Stimulated activated CD4-positive, alpha-beta T cell treated with anti-CD3 and anti-CD28 coated beads, Interleukin-12 subunit alpha, Interleukin-12 subunit beta, amount 100 ng/mL, for 24 hours (primary cell): ENCODE measurements at regions not wholly inside any gene's neighbourhood (a gene's known extent, or its start where the extent isn't known, plus 50 kb on each side); places are given as distances from the start of the nearest gene placed in this dataset.

Experiments used
- DNase-seq, 2 experiments: peaks; one replicate each; pipeline ENCODE4 v3.0.0-alpha.2; 2020; ENCODE audit warnings: low read depth in 2 of 2

- DNase-seq: no peak
Observed at GRCh38 chr3:70899816-70900215, 587.4 kb upstream of the MDFIC2 start.

- no peak for DNase-seq
Observed at GRCh38 chr3:70890020-70890394, 577.6 kb upstream of the MDFIC2 start.

- no peak for DNase-seq
Observed at GRCh38 chr3:70889162-70890019, 577.0 kb upstream of the MDFIC2 start.

- DNase-seq: no peak
Observed at GRCh38 chr3:70885636-70886035, 573.2 kb upstream of the MDFIC2 start.

GRCh38 chr3:70882104-70882503 is 569.7 kb upstream of the MDFIC2 start:
- no peak for DNase-seq

GRCh38 chr3:70880421-70880820 is 568.0 kb upstream of the MDFIC2 start:
- no peak for DNase-seq

GRCh38 chr3:70876154-70876553 is 563.7 kb upstream of the MDFIC2 start:
- DNase-seq: no peak

GRCh38 chr3:70874196-70874595 is 561.8 kb upstream of the MDFIC2 start:
- DNase-seq: no peak

GRCh38 chr3:70873686-70874085 is 561.2 kb upstream of the MDFIC2 start:
- no peak for DNase-seq

- no peak for DNase-seq
Observed at GRCh38 chr3:70871909-70872656, 559.6 kb upstream of the MDFIC2 start.

GRCh38 chr3:70870576-70870975 is 558.1 kb upstream of the MDFIC2 start:
- no peak for DNase-seq

GRCh38 chr3:70868561-70868960 is 556.1 kb upstream of the MDFIC2 start:
- no peak for DNase-seq

- no peak for DNase-seq
Observed at GRCh38 chr3:70863049-70863448, 550.6 kb upstream of the MDFIC2 start.

- no peak for DNase-seq
Observed at GRCh38 chr3:70861855-70862254, 549.4 kb upstream of the MDFIC2 start.

- DNase-seq: no peak
Observed at GRCh38 chr3:70861234-70861633, 548.8 kb upstream of the MDFIC2 start.

- no peak for DNase-seq
Observed at GRCh38 chr3:70857916-70858315, 545.5 kb upstream of the MDFIC2 start.

GRCh38 chr3:70856414-70857162 is 544.1 kb upstream of the MDFIC2 start:
- DNase-seq: no peak

- DNase-seq: no peak
Observed at GRCh38 chr3:70855149-70855548, 542.7 kb upstream of the MDFIC2 start.

- no peak for DNase-seq
Observed at GRCh38 chr3:70854108-70854507, 541.7 kb upstream of the MDFIC2 start.

- DNase-seq: no peak
Observed at GRCh38 chr3:70853161-70853944, 540.9 kb upstream of the MDFIC2 start.

- DNase-seq: no peak
Observed at GRCh38 chr3:70849911-70850699, 537.7 kb upstream of the MDFIC2 start.
